ENCODE measurements at regions not wholly inside any gene's neighbourhood (a gene's known extent, or its start where the extent isn't known, plus 50 kb on each side); places are given as distances from the start of the nearest gene placed in this dataset.
"Not testable (repeated sequence)": the region's sequence is repeated elsewhere in the genome, so short reads cannot be mapped to it uniquely, and the experiment has no call there.

DNA sequence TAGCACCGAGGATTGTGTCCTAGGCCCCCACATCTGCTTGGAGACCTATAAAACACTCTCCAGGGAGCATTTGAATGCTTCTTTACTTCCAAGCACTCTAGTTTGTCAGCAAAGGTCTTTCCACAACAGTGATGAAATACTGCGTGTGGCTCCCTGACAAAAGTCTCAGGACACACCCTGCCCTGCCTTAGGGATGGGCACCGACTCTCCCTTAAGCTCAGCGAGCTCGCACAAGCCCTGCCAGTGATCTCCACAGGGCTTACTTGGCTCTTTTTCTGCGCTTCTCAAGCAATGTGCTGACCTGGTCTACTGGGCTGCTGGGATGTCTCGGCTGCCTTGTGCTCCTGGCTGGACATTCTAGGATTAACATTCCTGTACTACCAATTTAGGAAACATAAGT, 84.3 kb upstream of the MPP7 start:
- TF ChIP-seq, protein P1, sequence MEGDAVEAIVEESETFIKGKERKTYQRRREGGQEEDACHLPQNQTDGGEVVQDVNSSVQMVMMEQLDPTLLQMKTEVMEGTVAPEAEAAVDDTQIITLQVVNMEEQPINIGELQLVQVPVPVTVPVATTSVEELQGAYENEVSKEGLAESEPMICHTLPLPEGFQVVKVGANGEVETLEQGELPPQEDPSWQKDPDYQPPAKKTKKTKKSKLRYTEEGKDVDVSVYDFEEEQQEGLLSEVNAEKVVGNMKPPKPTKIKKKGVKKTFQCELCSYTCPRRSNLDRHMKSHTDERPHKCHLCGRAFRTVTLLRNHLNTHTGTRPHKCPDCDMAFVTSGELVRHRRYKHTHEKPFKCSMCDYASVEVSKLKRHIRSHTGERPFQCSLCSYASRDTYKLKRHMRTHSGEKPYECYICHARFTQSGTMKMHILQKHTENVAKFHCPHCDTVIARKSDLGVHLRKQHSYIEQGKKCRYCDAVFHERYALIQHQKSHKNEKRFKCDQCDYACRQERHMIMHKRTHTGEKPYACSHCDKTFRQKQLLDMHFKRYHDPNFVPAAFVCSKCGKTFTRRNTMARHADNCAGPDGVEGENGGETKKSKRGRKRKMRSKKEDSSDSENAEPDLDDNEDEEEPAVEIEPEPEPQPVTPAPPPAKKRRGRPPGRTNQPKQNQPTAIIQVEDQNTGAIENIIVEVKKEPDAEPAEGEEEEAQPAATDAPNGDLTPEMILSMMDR (IDR thresholded peaks at IDR 0.05; ENCODE audit: low read depth, low read length, missing control alignments): no peak
- no peak overlapping the region for H3K4me3 ChIP-seq (ENCODE audit: low read depth, low read length)
- no peak for DNase-seq (ENCODE audit: low read depth)

DNA sequence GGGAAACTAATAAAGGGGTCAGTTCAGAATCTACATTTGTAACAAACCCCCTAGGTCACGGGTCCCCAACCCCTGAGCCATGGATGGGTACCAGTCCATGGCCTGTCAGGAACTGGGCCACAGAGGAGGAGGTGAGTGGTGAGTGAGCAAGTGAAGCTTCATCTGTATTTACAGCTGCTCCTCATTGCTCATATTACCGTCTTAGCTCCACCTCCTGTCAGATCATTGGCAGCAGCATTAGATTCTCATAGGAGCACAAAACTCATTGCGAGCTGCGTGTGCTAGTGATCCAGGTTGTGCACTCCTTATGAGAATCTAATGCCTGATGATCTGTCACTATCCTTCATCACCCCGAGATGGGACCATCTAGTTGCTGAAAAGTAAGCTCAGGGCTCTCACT, 88.4 kb upstream of the MPP7 start:
- H3K4me3 ChIP-seq (ENCODE audit: low read depth, low read length): no peak overlapping the region
- TF ChIP-seq, protein P1 (IDR thresholded peaks at IDR 0.05; ENCODE audit: low read depth, low read length, missing control alignments): no peak
- no peak for DNase-seq (ENCODE audit: low read depth)

DNA sequence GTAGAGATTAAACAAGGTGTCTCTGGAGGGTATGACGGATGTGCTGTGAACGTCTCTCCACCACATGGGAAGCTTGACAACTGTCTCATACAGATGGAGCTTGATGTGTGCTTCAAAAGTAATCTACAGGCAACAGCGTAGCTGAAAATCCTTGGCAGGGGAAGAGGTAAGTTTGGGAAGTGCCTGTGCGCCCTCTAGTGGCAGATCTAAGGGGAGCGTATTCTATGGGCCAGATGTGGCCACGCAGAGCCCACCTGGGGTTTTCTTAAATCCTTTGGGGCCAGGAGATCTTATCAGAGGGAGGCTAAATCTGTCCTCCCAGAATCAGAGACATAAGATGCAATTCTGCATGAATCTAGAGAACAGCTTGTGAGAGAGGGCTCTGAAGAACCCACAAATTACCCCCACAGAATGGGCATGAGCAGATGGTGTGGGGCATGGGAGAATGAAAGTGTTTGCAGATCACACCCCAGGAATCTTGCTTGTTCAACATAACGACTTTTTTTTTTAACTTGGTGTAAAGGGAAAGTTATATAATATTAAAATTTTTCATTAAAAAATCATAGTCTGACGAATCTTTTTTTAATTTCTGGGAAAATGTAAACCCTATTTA, 91.2 kb upstream of the MPP7 start:
- no peak overlapping the region for H3K4me3 ChIP-seq (ENCODE audit: low read depth, low read length)
- TF ChIP-seq, protein P1 (IDR thresholded peaks at IDR 0.05; ENCODE audit: low read depth, low read length, missing control alignments): peak; percentile 97
- peak; percentile 8 for DNase-seq (ENCODE audit: low read depth)

GRCh38 chr10:28396331-28396730, 93.5 kb upstream of the MPP7 start:
- no peak overlapping the region for H3K4me3 ChIP-seq (ENCODE audit: low read depth, low read length)
- TF ChIP-seq, protein P1 (IDR thresholded peaks at IDR 0.05; ENCODE audit: low read depth, low read length, missing control alignments): no peak
- DNase-seq (ENCODE audit: low read depth): no peak

DNA sequence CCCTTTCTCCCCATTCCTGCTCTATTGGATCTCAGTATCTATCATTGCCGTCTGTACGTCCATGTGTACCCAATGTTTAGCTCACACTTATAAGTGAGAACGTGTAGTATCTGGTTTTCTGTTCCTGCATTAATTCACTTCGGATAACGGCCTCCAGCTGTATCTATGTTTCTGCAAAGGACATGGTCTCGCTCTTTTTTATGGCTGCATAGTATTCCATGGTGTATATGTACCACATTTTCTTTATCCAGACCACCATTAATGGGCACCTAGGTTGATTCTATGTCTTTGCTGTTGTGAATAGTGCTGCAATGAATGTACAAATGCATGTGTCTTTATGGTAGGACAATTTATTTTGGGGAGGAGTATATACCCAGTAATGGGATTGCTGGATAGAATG, 94.4 kb upstream of the MPP7 start:
- no peak overlapping the region for H3K4me3 ChIP-seq (ENCODE audit: low read depth, low read length)
- TF ChIP-seq, protein P1 (IDR thresholded peaks at IDR 0.05; ENCODE audit: low read depth, low read length, missing control alignments): no peak
- DNase-seq (ENCODE audit: low read depth): no peak

DNA sequence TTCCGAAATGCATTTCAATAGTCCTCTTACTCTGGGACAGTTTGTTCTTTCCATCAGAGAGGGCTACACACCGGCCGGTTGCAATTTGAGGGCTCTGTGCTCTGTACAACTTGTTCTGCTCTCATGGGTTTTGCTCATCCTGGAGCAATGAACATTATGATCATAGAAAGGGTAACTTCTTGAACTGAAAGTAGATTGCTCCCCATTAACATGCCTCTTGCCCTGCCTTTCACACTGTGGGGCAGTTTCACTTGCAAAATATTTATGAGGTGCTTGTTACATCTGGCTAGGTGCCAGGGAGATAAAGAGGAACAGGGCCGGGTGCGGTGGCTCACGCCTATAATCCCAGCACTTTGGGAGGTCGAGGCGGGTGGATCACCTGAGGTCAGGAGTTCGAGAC, 97.3 kb upstream of the MPP7 start:
- TF ChIP-seq, protein P1 (IDR thresholded peaks at IDR 0.05; ENCODE audit: low read depth, low read length, missing control alignments): no peak
- DNase-seq (ENCODE audit: low read depth): no peak
- H3K4me3 ChIP-seq (ENCODE audit: low read depth, low read length): no peak overlapping the region

DNA sequence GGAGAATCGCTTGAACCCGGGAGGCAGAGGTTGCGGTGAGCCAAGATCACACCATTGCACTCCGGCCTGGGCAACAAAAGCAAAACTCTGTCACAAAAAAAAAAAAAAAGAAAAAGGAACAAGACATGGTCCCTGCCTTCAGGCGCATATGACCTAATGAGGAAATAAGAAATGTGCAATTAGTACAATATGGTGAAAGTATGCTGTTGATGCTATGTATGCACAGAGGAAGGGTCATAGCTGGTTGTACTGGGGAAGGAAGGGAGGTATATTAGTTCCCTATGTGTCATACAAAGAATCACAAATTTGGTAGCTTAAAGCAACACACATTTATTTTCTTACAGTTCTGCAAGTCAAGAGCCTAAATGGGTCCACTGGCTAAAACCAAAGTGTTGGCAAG, 97.8 kb upstream of the MPP7 start:
- no peak for DNase-seq (ENCODE audit: low read depth)
- TF ChIP-seq, protein P1 (IDR thresholded peaks at IDR 0.05; ENCODE audit: low read depth, low read length, missing control alignments): no peak
- H3K4me3 ChIP-seq (ENCODE audit: low read depth, low read length): no peak overlapping the region

DNA sequence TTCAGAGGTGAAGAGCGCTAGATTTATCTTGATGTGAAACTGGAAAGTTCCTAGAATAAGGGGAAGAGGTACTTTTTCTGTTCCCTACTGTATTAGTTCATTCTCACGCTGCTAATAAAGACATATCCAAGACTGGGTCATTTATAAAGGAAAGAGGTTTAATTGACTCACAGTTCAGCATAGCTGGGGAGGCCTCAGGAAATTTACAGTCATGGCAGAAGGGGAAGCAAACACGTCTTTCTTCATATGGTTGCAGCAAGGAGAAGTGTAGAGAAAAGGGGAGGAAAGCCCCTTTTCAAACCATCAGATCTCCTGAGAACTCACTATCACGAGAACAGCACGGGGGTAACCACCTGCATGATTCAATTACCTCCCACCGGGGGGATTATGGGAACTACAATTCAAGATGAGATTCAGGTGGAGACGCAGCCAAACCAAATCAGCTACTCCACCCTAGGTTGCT, 99.8 kb upstream of the MPP7 start:
- not testable (repeated sequence) for DNase-seq (ENCODE audit: low read depth); H3K4me3 ChIP-seq (ENCODE audit: low read depth, low read length)

Data from GM12864 (cell line).